ENCODE measurements at regions not wholly inside any gene's neighbourhood (a gene's known extent, or its start where the extent isn't known, plus 50 kb on each side); places are given as distances from the start of the nearest gene placed in this dataset.
"Not testable (repeated sequence)": the region's sequence is repeated elsewhere in the genome, so short reads cannot be mapped to it uniquely, and the experiment has no call there.

DNA sequence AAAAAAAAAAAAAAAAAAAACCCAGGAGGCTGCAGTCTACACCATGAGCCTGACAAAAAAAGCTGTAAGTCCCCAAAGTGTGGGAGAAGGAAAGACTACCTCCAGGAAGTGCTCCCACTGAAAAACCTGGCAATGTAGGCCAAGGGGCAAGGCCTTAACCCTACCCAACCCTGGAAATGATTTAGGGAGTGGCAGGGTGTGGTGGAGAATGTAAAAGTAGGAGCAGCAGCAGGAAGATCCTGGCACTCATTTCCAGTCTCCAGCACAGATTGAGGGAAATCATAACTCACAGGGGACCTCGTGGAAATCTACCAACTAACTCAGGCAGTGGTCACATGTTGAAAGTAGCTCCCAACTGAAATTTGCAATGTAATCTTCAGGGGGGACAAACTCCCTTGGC, 839.5 kb downstream of the EPHA3 start:
- no peak for DNase-seq

DNA sequence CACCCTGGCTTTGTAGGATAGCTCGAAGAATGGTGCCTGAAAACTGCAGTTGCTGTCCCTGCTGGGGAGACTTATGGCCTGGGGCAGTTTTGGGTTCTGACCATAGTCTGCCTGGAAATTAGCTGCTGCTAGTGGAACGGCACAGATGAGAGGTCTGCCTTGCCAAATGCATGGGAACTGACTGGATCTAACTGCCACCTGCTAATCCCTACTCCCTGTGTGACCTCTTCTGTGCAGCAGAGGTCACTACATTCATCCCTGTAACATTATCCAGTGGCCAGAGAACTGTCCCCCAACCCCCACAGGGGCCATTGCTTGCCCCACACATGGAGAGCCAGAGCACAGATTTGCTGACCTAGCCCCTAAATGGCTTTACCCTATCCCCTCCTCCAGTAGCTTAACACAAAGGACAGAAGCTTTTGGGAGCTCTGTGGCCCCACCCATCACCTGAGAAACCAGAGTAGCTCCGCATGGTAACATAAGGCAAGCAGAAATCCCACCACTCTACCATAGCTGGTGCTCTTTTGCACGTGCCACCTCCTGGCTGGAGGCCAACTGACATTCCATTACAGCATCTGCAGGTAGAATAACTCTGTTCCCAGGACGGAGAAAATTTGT, 840.0 kb downstream of the EPHA3 start:
- no peak for DNase-seq

DNA sequence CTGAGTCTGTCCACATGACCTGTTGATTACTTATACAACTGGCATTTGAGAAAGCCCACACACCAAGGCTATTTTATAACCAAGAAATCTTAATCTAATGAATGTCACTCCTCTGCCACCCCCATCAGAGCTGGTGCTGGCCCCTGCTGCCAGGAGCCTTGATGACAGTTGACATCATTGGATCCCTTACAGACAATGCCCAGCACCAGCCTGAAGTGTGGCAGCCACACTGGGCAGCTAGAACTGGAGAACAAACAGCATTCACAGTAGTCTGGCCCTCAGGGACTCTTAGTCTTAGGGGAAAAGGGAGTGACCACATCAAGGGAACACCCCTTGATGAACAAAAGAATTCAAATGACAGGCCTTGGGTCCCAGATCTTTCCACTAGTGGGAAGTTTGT, 840.6 kb downstream of the EPHA3 start:
- DNase-seq, result no peak

DNA sequence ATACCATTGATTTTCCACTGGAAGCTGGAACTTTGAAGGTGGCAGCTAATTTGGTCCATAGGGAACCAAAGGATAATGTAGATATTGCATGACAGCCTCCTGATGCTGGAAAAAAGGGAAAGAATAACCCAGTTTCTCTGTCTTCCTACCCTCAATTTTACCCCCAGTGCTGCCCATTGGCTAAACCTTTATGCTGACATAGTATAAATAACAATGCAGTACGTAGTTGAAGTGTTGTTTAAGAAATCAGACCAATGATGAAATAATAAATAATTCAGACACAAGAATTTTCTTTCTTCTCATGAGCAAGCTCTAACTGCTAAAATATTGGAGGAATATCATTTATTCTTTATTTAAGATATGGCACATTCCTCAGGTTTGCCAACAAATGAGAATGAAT, 843.4 kb downstream of the EPHA3 start:
- no peak for DNase-seq

DNA sequence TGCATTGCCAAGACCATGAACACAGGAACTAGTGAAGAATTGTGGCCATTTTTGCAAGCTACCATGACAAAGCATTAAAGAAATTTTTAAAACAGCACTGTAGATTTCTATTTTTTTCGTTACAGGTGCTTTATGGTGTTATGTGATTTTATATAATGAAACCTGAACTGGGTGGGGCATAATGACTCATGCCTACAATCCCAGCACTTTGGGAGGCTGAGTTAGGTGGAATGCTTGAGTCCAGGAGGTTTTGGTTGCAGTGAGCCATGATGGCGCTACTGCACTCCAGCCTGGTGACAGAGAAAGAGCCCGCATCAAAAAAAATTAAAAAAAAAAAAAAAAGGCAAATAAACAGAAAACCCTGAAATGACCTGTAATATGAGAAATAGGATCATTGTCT, 846.7 kb downstream of the EPHA3 start:
- no peak for DNase-seq

DNA sequence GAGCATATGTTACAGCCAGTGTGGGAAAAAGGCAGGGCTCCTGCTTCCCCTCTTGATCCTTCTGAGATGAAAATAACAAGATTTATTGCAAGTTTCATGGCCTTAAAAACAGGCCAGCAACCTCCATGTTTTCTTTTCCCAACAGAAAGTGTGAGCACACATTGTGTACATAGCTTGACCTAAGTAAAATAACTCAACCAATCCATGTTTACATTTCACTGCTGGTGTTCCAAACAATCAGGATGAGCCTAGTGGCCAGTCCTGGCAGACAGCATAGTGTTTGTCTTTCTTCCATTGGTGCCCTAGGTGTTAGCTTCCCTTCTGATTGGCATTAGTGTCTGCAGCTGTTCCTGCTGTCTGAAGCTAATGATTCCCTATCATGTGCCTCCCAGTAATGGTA, 847.7 kb downstream of the EPHA3 start:
- no peak for DNase-seq

DNA sequence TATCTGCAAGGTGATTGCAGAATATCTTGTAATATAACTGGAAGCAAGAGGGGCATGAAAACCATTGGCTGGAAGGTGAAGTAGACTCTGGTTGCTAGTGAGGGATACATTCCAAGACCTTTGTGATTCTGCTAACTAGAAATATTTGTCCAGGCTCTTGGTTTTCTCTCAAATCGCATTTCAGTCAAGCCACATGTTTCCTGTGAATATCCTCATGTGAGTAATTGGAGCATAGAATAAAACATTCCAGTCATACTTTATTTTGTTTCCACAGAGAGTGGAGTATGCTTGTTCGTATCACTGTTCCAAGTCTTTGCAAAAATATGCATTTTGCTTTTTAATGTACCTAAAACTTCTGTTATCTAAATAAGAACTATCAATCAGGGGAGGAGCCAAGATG, 850.0 kb downstream of the EPHA3 start:
- DNase-seq, result no peak

DNA sequence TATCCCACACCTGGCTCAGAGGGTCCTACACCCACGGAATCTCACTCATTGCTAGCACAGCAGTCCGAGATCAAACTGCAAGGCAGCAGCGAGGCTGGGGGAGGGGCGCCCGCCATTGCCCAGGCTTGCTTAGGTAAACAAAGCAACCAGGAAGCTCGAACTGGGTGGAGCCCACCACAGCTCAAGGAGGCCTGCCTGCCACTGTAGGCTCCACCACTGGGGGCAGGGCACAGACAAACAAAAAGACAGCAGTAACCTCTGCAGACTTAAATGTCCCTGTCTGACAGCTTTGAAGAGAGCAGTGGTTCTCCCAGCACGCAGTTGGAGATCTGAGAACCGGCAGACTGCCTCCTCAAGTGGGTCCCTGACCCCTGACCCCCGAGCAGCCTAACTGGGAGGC, 850.7 kb downstream of the EPHA3 start:
- DNase-seq, result not testable (repeated sequence)

DNA sequence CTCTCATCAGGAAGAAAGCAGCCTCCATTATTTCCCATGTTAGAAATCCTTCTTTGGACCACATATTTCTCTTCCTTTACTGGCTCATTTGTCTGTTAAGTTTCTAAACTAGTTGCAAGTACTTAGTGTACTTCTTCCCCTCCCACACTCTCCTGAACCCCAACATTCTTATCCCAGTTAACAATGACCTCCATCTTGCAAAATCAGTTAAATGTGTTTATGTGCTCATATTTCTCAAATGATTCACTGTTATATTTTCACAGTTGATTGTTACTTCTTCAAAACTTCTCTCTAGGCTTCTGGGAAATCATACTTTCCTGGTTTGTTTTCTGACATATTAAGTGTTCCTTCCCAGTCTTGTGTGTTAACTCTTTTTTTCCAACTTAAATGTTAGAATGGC, 856.9 kb downstream of the EPHA3 start:
- DNase-seq, result no peak

DNA sequence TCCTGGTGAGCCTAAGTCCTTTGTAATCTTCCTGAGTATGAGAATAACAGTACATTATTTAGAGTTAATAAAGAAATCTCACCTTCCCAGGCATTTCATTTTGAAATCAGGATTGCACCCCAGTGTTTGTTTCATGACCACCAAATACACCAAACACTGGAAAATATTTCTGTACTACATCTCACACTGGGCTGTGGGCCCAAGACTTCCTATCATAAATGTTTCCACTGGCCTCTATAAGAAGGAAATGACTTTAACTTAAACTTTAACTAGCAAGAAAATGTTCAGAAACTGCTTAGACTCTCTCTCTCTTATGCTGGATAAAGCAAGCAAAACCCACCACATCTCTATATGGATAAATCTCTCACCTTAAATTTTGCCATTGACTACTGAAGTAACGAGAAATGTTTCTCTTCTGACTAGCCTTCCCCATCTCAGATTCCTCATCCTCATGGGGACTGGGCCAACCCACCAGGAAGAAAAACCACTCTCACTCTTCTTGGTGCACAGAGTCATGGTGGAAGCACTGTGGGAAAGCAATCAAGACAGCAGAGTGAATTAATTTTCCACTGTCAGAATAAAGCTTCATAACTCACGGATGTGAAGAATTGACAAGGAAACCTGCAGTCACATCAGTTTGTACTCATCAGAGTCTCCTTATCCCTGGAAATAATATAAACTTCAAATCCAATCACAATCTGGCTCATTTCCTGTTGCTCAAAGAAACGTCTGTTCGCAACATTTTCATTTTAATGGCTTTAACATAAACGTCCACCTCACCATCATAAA, 859.6 kb downstream of the EPHA3 start:
- DNase-seq, result no peak

DNA sequence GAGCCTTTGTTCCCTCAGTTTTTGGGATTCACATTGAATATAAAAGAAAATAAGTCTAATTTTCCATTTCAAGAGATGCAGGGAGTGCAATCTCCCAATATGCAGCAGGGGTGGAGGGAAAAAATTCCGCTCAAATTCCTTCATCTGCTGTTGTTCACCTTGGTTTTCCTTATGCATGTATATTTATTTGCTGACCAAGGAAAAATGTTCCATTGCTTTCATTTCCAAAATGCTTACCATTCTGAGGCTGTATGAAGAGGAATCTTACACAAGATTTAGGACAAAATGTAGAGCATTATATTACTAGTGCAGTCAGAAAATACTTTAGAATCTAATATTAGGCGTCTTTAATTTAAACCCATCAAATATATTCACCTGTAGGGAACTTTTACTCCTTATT, 863.9 kb downstream of the EPHA3 start:
- DNase-seq, result no peak

DNA sequence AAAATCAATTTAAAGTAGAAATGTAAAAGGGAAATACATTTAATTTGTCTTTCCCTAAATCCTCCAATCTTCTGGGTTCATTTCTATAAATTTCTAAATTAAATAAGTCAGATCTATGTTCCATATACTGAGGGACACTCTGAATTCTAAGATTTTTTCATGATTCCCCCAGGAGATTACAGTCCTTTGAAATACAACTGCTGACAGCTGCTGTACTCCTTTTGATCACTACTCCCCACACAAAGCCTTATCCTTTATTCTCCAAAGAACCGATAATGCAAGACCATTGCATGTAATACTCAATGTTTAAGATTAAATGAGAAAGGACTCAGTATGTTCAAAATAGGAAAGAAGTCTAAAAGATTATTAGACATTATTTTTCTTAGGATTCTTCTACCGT, 865.7 kb downstream of the EPHA3 start:
- DNase-seq, result no peak

DNA sequence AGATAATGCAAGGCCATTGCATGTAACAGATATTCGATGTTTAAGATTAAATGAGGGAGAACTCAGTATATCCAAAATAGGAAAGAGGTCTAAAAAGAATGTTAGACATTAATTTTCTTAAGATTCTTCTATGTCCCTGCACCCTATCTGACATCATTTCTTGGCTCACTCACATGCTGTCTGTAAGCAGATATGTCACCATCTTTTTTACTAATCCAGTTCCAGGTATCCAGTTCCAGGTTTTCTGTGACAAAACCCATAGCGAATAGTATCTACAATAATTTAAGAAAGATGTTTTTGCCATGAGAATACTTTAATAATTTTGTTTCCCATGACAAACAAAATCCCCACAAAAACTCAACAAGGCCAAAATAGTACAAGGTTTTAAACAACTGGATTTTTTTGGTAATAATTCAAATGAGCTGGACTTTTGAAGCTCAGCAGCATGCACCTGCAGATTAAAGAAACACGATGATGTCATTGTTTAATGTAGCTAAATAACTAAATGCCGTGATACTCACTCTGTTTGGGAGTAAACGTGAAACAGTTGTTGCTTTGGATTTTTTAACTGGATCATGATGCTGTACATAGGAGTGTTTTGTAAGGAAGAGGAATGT, 867.6 kb downstream of the EPHA3 start:
- no peak for DNase-seq

DNA sequence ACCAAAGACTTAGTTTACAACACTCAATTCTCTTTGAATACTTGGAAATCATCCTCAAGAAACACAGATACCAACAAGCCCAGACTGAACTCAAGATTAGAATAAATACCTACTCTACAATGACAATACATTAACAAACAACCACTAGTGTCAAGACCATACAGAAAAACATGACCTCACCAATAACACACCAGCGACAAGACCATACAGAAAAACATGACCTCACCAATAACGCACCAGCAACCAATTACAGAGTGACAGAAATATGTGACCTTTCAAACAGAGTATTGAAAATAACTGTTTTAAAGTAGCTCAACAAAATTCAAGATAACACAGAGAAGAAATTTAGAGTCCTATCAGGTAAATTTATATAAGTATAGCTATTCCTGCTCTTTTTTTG, 876.0 kb downstream of the EPHA3 start:
- no peak for DNase-seq

DNA sequence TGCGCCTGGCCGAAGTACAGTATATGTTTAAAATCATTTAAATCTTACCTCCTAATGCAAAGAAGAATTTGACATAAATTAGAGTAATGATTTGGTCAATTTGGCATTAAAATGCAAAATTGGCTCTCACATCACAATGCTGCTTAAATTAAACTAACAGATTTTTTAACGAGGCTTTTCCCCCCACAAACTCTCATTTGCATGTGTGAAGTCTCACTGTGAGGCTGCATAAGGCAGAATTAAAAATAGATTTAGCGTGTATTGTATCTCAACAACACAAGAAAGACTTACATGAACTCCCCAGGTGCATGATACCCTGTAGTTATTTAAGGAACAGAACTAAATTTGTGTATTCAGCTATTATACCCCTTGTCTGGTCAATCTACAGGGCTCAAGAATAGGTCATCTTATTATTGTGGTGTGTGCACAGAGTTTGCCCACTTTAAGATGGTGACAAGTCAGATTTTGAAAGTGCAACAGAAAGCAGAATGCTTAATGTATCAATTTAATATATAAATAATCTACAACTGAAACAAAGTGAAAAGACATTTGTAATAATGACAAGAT, 897.9 kb downstream of the EPHA3 start:
- DNase-seq, result no peak

DNA sequence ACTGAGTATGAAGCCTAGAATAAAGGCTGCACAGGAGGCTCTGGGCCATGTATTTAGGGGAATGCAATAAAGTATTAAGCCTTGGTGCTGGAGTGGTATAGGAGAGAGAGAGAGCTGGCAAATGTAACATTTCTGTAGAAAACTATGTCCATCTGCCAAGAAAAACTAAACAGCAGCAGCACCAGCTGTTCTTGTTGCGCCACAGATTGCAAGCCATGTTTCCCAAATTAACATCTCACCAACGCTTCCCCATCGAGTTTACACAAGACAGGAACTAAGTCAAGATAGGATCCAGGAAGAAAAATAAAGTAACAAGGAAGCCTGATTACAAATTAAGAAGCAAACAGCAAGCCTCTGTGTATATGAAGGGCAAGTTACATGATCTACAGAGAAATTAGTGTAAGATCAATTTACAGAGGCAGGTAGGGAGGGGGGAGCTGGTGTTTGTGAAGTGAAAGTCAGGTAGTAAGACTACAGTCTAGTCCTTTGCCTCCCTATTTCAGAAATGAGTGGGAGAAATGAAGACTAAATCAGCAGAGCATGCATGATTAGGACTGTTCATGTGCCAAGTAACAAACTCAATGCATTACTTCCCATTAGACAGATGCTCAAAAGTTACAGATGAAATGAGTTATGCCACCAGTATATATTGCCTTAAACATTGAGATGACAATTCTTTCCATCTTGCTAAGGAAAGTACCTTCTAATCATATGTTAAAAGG, 900.5 kb downstream of the EPHA3 start:
- no peak for DNase-seq

DNA sequence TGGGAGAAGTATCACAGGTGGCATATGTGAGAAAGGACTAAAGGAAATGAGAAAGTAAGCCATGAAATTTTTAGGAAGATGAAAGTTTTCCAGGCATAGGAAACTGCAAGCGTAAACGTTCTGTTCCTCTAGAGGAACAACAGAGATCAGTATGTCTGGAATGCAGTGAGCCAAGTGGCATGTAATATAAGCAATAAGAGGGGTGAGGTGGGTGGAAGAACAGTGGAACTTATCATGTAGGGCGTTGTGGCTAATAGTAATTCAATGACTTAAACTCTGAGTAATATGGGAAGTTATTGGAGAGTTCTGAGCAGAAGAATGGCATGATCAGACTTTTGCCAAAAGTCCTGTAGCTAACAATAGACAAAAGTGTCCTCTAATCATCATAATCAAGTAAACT, 902.9 kb downstream of the EPHA3 start:
- no peak for DNase-seq

DNA sequence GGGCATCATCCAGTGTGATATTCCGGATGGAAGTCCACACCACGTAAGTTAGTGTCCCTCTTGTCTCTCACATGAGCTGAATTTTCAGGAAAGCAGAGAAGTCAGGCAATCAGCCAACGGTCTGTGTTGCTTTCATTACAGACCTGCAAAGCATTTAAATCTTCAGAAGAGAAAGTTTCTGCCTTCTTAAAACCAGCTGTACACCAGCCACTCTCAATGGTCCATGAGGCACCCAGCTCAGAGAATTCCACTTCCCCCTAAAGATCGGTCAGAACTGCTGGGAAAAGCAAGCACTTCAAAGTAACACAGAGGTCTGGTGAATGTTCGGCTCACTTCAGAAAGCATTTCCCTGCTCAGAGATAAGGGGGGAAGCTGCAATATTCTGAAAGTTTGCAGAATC, 903.7 kb downstream of the EPHA3 start:
- no peak for DNase-seq

DNA sequence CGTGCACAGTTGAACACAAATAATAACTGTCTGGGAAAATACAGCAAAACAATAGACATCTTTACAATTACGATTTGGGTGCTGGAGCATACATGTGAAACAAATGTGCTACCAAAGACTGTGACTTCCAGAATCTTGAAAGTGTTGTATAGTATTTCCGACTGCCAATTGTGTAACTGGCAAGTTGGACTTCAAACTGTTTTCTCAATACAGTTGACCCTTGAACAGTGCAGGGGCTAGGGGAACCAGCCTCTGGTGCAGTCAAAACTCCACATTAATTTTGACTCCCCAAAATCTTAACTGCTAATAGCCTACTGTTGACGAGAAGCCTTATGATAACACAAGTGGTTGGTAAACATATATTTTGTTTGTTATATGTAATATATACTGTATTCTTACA, 904.2 kb downstream of the EPHA3 start:
- no peak for DNase-seq

DNA sequence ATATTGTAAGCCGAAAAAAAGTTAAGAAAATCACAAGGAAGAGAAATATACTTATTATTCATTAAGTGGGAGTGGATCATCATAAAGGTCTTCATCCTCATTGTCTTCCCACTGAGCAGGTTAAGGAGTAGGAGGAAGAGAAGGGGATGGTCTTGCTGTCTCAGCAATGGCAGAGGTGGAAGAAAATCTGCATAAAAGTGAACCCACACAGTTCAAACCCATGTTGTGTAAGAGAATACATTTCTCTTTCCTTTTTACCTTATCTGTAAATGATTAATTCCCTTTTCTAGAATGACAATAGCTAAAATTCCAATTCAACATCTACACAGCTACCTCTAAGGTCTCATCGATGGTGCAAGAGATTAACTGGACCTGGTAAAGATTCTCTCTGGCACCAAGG, 904.6 kb downstream of the EPHA3 start:
- DNase-seq, result no peak

DNA sequence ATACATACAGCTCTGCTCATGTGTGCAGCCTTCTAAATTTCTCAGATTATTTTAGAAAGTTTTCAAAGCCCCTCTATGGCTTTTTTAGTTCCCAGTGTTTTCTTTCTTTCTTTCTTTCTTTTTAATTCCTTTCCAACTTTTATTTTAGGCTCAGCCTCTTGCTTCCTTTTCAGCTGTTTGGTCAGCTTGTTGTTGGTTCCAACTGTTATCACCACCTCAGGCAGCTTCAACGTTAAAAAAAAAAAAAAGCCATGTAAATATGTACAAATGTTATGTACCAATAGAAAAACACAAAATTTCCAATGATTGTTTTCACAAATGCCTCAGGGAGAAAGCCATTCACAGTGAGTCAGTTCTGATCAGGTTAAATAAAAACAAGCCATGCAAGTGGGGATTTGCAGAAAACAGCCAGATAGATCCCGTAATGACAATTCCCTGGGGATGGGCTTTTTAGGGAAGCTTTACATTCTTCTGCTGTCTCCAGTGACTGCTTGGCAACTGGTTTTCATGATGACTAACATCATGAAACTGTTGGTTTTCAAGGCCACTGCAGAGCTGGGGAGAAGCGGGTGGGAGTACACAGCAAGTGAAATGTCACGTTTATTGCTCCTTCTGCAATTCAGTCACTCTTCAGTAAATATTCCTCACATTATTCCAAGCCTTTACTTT, 908.4 kb downstream of the EPHA3 start:
- DNase-seq, result no peak

DNA sequence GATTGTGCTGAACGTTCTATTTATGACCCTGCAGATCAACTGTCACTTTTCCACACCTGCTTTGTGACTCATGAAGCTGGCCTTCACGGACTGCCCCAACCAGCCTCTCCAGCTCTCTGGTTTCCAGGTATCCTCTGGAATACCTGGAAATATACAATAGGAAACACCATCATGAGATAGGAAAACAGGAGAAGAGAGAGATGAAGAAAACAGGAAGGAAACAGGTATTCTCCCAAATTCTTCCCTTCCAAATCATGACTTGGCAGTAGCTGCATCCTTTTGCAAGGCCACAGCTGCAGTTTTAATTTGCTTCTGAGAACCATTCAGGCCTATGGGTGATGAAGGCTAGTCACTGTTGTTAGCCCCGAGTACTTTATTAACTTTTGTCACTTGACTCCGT, 909.1 kb downstream of the EPHA3 start:
- DNase-seq, result no peak

DNA sequence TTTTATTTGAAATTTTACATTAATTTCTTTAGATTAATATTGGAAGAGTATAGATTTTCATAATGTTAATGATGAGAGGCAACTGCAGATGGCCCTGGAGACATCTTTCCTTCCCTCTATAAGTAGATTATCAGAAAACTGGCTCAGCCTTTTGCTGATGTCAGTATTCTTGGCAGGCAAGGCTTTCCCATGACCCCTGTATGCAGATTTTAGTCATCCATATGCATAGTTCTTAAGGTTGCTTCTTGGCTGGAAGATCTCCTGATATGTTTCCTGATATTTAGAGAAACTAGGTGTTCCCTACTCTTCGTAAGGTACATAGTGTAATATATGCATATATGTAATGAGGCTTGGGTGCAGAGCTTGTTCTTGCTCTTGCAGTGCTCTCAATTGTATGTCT, 911.4 kb downstream of the EPHA3 start:
- DNase-seq, result no peak

Measured in NCI-H1048 (cell line).